Mesenchymal stem cell (in vitro differentiated cells and primary cell): ENCODE measurements at regions not wholly inside any gene's neighbourhood (a gene's known extent, or its start where the extent isn't known, plus 50 kb on each side); places are given as distances from the start of the nearest gene placed in this dataset.

Experiments
- DNase-seq: peaks from one replicate; pipeline ENCODE4 v3.0.0-alpha.2; 2013
- H2AFZ ChIP-seq: one replicate; pipeline ENCODE4 v1.6.1; 2013; ENCODE audit warnings: low read depth, mild to moderate bottlenecking, control low read depth, inconsistent platforms, low read length, moderate library complexity
- H2AK5ac ChIP-seq: 2 replicates; pipeline ENCODE4 v1.6.1; 2013; ENCODE audit warnings: low read length, moderate library complexity, mild to moderate bottlenecking, inconsistent platforms; ENCODE audit not compliant: severe bottlenecking
- H2BK120ac ChIP-seq: one replicate; pipeline ENCODE4 v1.6.1; 2013; ENCODE audit warnings: low read depth, mild to moderate bottlenecking, inconsistent platforms, low read length, moderate library complexity
- H2BK12ac ChIP-seq, 2 experiments: one replicate each; pipeline ENCODE4 v1.6.1; 2013; ENCODE audit warnings: inconsistent platforms in 2 of 2, low read length in 2 of 2, mild to moderate bottlenecking in 2 of 2, moderate library complexity in 2 of 2, control low read depth in 1 of 2
- H2BK15ac ChIP-seq: one replicate; pipeline ENCODE4 v1.6.1; 2013; ENCODE audit warnings: mild to moderate bottlenecking, low read depth, inconsistent platforms; ENCODE audit not compliant: poor library complexity, severe bottlenecking
- H2BK5ac ChIP-seq: 2 replicates; pipeline ENCODE4 v1.6.1; 2013; ENCODE audit warnings: low read depth, mild to moderate bottlenecking, low read length, control low read depth, inconsistent platforms; ENCODE audit not compliant: poor library complexity, severe bottlenecking
- H3K14ac ChIP-seq, 2 experiments: one replicate each; pipeline ENCODE4 v1.6.1; 2013; ENCODE audit warnings: inconsistent platforms in 2 of 2, low read length in 2 of 2, control low read depth in 1 of 2, mild to moderate bottlenecking in 1 of 2, moderate library complexity in 1 of 2
- H3K18ac ChIP-seq, 2 experiments: one replicate each; pipeline ENCODE4 v1.6.1; 2013; ENCODE audit warnings: inconsistent platforms in 2 of 2, low read length in 2 of 2, control low read depth in 1 of 2, low read depth in 1 of 2, mild to moderate bottlenecking in 1 of 2
- H3K23ac ChIP-seq, 2 experiments: one replicate each; pipeline ENCODE4 v1.6.1; 2013; ENCODE audit warnings: inconsistent platforms in 2 of 2, low read length in 2 of 2, mild to moderate bottlenecking in 2 of 2, moderate library complexity in 2 of 2, control low read depth in 1 of 2
- H3K27ac ChIP-seq: 2 replicates; pipeline ENCODE4 v1.5.1; 2013; ENCODE audit warnings: mild to moderate bottlenecking, moderate library complexity, low read length, control low read depth, inconsistent platforms; ENCODE audit not compliant: poor library complexity, severe bottlenecking
- H3K27me3 ChIP-seq, 2 experiments: 2 replicates each; pipeline versions ENCODE4 v1.6.1 to v1.7.0; 2013; ENCODE audit warnings: low read length in 2 of 2, mild to moderate bottlenecking in 2 of 2, moderate library complexity in 2 of 2, control low read depth in 1 of 2, inconsistent platforms in 1 of 2; ENCODE audit not compliant: control insufficient read depth in 1 of 2, insufficient read depth in 1 of 2
- H3K36me3 ChIP-seq, 2 experiments: 2 replicates each; pipeline versions ENCODE4 v1.6.1 to v1.7.0; 2013; ENCODE audit warnings: low read length in 2 of 2, control low read depth in 1 of 2, inconsistent platforms in 1 of 2, low read depth in 1 of 2, mild to moderate bottlenecking in 1 of 2; ENCODE audit not compliant: insufficient read depth in 2 of 2, control insufficient read depth in 1 of 2
- H3K4ac ChIP-seq, 2 experiments: one replicate each; pipeline ENCODE4 v1.6.1; 2013; ENCODE audit warnings: inconsistent platforms in 2 of 2, low read length in 2 of 2, mild to moderate bottlenecking in 2 of 2, moderate library complexity in 2 of 2, control low read depth in 1 of 2, low read depth in 1 of 2
- H3K4me1 ChIP-seq: 2 replicates; pipeline ENCODE4 v1.6.1; 2013; ENCODE audit warnings: low read depth, low read length, control low read depth; ENCODE audit not compliant: control insufficient read depth, insufficient read depth
- H3K4me2 ChIP-seq: 2 replicates; pipeline ENCODE4 v1.6.1; 2013; ENCODE audit warnings: low read length, mild to moderate bottlenecking, inconsistent platforms; ENCODE audit not compliant: poor library complexity, severe bottlenecking
- H3K4me3 ChIP-seq, 2 experiments: 2 replicates each; pipeline versions ENCODE4 v1.5.1 to v1.7.0; 2013; ENCODE audit warnings: low read length in 2 of 2, mild to moderate bottlenecking in 2 of 2, control low read depth in 1 of 2, low read depth in 1 of 2; ENCODE audit not compliant: insufficient read depth in 1 of 2
- H3K79me1 ChIP-seq: replicated peaks from 2 replicates; pipeline ENCODE4 v1.6.1; 2013; ENCODE audit warnings: mild to moderate bottlenecking, control low read depth, low read length, inconsistent platforms; ENCODE audit not compliant: poor library complexity, severe bottlenecking
- H3K9ac ChIP-seq: 2 replicates; pipeline ENCODE4 v1.7.0; 2013; ENCODE audit warnings: mild to moderate bottlenecking, low read length, moderate library complexity
- H3K9me3 ChIP-seq: 2 replicates; pipeline ENCODE4 v1.7.0; 2013; ENCODE audit warnings: mild to moderate bottlenecking, low read length; ENCODE audit not compliant: control insufficient read depth
- H4K8ac ChIP-seq: one replicate; pipeline ENCODE4 v1.6.1; 2013; ENCODE audit warnings: inconsistent platforms, mild to moderate bottlenecking, low read length, moderate library complexity
- H4K91ac ChIP-seq: one replicate; pipeline ENCODE4 v1.6.1; 2013; ENCODE audit warnings: mild to moderate bottlenecking, low read length, inconsistent platforms
- WGBS: methylation state at CpG from one replicate; pipeline ENCODE4 v1.1.7; 2013; ENCODE audit warnings: mixed read lengths; 5-methylcytosine and 5-hydroxymethylcytosine counted together

DNA sequence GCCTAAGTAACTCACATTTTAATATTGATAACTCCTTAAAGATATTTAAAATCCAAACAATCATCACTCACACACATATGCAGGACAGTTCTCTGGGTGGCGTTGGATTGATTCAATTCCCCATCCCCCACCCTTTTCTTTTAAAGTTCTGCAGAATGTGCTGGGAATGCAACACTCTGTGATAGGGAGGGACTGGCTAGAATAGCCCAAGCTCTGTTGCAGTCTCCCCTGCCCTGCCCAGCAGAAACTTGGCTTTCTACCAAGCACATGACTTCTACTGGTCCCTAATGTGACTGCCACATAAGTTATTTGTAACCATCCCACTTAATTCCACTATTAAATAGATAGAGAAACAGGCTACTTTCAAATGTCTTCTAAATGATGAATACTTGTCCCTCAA is 55.2 kb downstream of the TWIST1 start:
- Histone ChIP-seq H2BK120ac (no peak overlapping the region), H3K9ac (no peak overlapping the region), H3K4me2 (no peak overlapping the region), H3K9me3 (no peaks in the 10 kb centered on the region), H3K27me3 (no peaks in the 10 kb centered on the region), H3K14ac (no peak overlapping the region), H2AFZ (no peak overlapping the region), H4K91ac (no peak overlapping the region), H3K4me1 (no peaks in the 10 kb centered on the region), H2BK12ac (no peak overlapping the region), H2AK5ac (no peak overlapping the region), H3K4me3 (no peak overlapping the region), H2BK5ac (no peak overlapping the region), H3K4ac (no peak overlapping the region), H3K23ac (no peak overlapping the region), H3K79me1 (no peaks in the 10 kb centered on the region), H2BK15ac (no peak overlapping the region), H4K8ac (no peak overlapping the region), H3K36me3 (no peaks in the 10 kb centered on the region), H3K27ac (no peak overlapping the region), H3K18ac (no peak overlapping the region)
- WGBS: 88% methylated on average over 1 of the region's 1 CpG
- DNase-seq: no peak

DNA sequence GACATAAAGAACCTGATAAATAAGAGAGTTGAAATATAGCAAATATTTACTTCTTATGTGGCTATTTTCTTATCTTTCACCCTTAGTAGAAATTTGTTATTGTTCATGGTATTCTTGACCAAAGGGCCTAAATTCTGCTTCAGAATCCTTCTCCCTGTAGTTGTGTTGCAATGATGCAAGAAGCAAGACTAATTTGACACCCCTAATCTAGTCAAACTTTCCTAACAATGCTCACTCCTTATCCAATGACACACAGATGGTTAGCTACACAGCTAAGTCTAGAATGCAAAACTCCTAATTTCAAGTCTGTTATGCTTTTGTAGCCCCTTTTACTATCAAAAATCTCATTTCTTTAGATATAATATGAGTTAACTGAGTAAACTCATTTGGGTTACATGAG is 56.1 kb downstream of the TWIST1 start:
- Histone ChIP-seq H3K4me3 (no peak overlapping the region), H2BK120ac (no peak overlapping the region), H3K27ac (no peak overlapping the region), H3K18ac (no peak overlapping the region), H3K4me1 (no peaks in the 10 kb centered on the region), H2BK15ac (no peak overlapping the region), H3K9me3 (no peaks in the 10 kb centered on the region), H2BK5ac (no peak overlapping the region), H3K23ac (no peak overlapping the region), H3K4me2 (no peak overlapping the region), H2BK12ac (no peak overlapping the region), H3K27me3 (no peaks in the 10 kb centered on the region), H4K8ac (no peak overlapping the region), H3K14ac (no peak overlapping the region), H3K9ac (no peak overlapping the region), H3K79me1 (no peaks in the 10 kb centered on the region), H3K4ac (no peak overlapping the region), H2AK5ac (no peak overlapping the region), H4K91ac (no peak overlapping the region), H2AFZ (no peak overlapping the region), H3K36me3 (no peaks in the 10 kb centered on the region)
- peak; percentile 1 for DNase-seq

- H2BK5ac ChIP-seq: no peak overlapping the region
- peaks cover 0 to 3% of the 10 kb centered on the region in 2 experiments for H3K36me3 ChIP-seq
- peak; percentile 6 for DNase-seq
- H2BK120ac ChIP-seq: no peak overlapping the region
- H3K9ac ChIP-seq: no peak overlapping the region
- H2AK5ac ChIP-seq: no peak overlapping the region
- H3K14ac ChIP-seq: no peak overlapping the region
- H4K91ac ChIP-seq: no peak overlapping the region
- H2AFZ ChIP-seq: no peak overlapping the region
- H3K79me1 ChIP-seq: no peaks in the 10 kb centered on the region
- H3K18ac ChIP-seq: no peak overlapping the region
- no peaks in the 10 kb centered on the region for H3K4me1 ChIP-seq
- H3K27ac ChIP-seq: no peak overlapping the region
- H3K4ac ChIP-seq: no peak overlapping the region
- H2BK12ac ChIP-seq: no peak overlapping the region
- H3K4me3 ChIP-seq: no peak overlapping the region
- no peaks in the 10 kb centered on the region for H3K9me3 ChIP-seq
- no peak overlapping the region for H3K23ac ChIP-seq
- no peaks in the 10 kb centered on the region for H3K27me3 ChIP-seq
- no peak overlapping the region for H2BK15ac ChIP-seq
- no peak overlapping the region for H3K4me2 ChIP-seq
- no CpG with 5 or more reads among the region's 4 CpGs for WGBS
- no peak overlapping the region for H4K8ac ChIP-seq
These were observed 56.6 kb downstream of the TWIST1 start for GRCh38 chr7:19060761-19061259.

GRCh38 chr7:19056305-19056704 is 61.1 kb downstream of the TWIST1 start:
- H2BK5ac ChIP-seq: no peak overlapping the region
- no peak overlapping the region for H3K27ac ChIP-seq
- H2BK12ac ChIP-seq: no peak overlapping the region
- H3K27me3 ChIP-seq: no peaks in the 10 kb centered on the region
- no peak overlapping the region for H3K4me3 ChIP-seq
- H2BK120ac ChIP-seq: no peak overlapping the region
- H3K79me1 ChIP-seq: no peaks in the 10 kb centered on the region
- H3K9me3 ChIP-seq: no peaks in the 10 kb centered on the region
- H3K23ac ChIP-seq: no peak overlapping the region
- H3K36me3 ChIP-seq: peaks cover 0 to 26% of the 10 kb centered on the region in 2 experiments
- no peak overlapping the region for H3K18ac ChIP-seq
- no peak overlapping the region for H4K91ac ChIP-seq
- no peaks in the 10 kb centered on the region for H3K4me1 ChIP-seq
- no peak overlapping the region for H3K4me2 ChIP-seq
- no peak overlapping the region for H2BK15ac ChIP-seq
- no peak overlapping the region for H3K14ac ChIP-seq
- no peak overlapping the region for H2AFZ ChIP-seq
- no peak overlapping the region for H3K4ac ChIP-seq
- no peak overlapping the region for H4K8ac ChIP-seq
- H2AK5ac ChIP-seq: no peak overlapping the region
- DNase-seq: no peak
- no peak overlapping the region for H3K9ac ChIP-seq
